Activated CD8-positive, alpha-beta memory T cell treated with anti-CD3 and anti-CD28 coated beads for 24 hours (primary cell): ENCODE measurements at regions not wholly inside any gene's neighbourhood (a gene's known extent, or its start where the extent isn't known, plus 50 kb on each side); places are given as distances from the start of the nearest gene placed in this dataset.

Source experiments
- DNase-seq: peaks from one replicate; pipeline ENCODE4 v3.0.0-alpha.2; 2020

DNA sequence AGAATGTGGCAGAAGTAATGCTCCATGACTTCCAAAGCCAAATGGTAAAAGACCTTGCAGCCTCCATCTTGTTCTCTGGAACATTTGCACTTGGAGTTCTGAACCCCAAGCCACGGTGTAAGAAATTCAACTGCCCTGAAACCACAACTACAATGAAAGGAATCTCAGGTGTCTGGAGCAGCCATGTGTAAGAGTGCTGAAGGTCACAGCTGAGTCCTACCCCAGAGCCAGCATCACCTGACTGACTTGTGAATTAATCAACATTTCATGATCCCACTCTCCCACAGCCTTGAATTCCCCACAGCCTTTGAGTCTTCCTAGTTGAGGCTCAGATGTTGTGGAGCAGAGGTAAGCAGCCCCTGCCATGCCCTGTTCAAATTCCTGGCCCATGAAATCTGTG, 192.8 kb upstream of the CAMK1G start:
- DNase-seq, result no peak

- no peak for DNase-seq
Measured at GRCh38 chr1:209391792-209392191, 191.7 kb upstream of the CAMK1G start.

- DNase-seq, result no peak
Measured at GRCh38 chr1:209395169-209395568, 188.3 kb upstream of the CAMK1G start.

DNA sequence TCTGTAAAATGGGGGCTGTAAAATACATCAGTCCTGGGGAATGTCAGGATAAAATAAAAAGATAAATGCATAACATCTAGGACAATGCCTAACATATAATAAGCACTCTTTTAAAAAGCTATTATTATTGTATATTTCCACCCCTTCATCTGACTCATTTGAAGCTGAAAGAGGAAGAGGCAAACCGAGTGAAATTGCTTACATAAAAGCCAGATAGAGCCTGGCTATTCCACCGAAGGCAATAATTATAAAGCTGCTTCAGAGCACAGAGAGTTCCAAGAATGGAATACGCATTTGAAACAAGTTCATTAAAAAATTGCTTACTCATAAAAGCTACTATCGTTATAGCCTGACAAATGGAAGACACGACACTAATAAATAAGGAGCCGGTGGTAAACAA, 186.1 kb upstream of the CAMK1G start:
- no peak for DNase-seq

DNA sequence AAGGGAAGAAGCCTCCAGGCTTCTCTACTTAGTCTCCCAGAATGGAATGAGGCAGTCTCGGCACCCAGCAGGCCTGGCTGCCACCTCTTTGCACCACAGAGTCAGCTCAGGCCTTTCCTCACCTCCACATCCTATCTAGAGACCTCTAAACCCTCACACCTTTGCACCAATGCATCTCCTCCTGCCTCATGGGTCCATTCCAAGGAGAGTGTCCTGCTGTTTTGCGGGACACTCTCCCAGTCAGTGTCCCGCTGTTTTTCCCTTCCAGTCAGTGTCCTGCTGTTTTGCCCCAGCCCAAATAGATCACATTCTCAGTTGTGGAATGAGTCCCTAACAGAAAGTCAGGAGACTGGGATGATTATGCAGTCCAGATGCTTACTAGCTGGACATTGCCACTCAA, 185.6 kb upstream of the CAMK1G start:
- no peak for DNase-seq

GRCh38 chr1:209398313-209398991, 185.1 kb upstream of the CAMK1G start:
- no peak for DNase-seq

- DNase-seq, result no peak
Measured at GRCh38 chr1:209399800-209400199, 183.7 kb upstream of the CAMK1G start.

GRCh38 chr1:209400351-209401220, 182.9 kb upstream of the CAMK1G start:
- no peak for DNase-seq

- no peak for DNase-seq
Measured at GRCh38 chr1:209402697-209403096, 180.8 kb upstream of the CAMK1G start.

GRCh38 chr1:209403921-209404320, 179.6 kb upstream of the CAMK1G start:
- no peak for DNase-seq

- no peak for DNase-seq
Measured at GRCh38 chr1:209404577-209404976, 178.9 kb upstream of the CAMK1G start.

- DNase-seq, result no peak
Measured at GRCh38 chr1:209405183-209405814, 178.2 kb upstream of the CAMK1G start.

- DNase-seq, result no peak
Measured at GRCh38 chr1:209406168-209406567, 177.3 kb upstream of the CAMK1G start.

GRCh38 chr1:209406595-209406994, 176.9 kb upstream of the CAMK1G start:
- no peak for DNase-seq

DNA sequence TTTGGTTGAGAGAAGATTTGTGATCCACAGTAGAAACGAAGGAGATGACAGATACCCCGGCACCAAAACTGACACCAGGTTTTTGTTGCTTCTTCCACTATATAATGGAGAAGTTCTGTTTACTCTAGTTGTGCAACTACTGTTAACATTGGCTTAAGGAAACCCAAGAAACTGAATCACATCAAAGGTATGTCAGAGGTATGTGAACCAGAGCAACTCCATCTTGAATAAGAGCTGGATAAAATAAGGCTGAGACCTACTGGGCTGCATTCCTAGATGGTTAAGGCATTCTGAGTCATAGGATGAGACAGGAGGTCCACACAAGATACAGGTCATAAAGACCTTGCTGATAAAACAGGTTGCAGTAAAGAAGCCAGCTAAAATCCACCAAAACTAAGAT, 173.7 kb upstream of the CAMK1G start:
- DNase-seq, result no peak

DNA sequence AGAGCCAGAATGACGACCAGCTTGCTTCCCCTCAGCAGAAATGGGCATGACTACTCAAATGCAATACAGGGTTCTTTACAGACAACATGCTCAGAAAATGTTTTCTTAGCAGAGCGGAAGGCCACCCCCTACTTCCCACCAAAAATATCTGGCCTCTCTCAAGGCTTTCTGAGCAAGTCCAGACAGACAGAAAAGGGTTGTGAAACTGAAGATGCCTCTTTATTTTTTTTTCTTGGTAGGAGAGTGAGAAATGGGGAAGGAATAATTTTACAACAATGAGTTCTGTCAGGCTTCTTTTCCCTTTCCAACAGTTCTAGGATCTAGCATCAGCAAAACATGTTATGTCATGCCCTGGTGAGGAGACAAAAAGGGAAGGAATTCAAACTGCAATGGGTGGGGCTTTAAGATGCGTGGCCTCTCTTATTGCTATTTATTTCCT, 172.0 kb upstream of the CAMK1G start:
- DNase-seq, result no peak

GRCh38 chr1:209412036-209412435, 171.5 kb upstream of the CAMK1G start:
- DNase-seq, result no peak

DNA sequence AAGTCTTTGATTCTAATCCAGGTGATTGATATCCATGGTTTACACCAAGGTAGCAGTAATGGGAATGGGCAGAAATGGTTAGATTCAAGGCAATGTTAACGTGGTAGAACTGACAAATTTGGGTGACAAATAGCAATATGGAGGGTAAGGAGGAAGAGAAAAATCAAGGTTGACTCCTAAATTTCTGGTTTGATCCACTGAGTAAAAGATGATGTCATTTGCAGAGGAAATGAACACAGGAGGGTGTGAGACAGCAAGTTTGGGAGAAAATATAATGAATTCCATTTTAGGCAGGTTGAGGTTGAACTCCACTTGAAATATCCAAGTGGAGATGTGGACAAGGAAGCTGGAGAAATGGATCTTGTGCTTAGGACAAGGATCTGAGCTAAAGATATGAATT, 170.9 kb upstream of the CAMK1G start:
- DNase-seq, result no peak

DNA sequence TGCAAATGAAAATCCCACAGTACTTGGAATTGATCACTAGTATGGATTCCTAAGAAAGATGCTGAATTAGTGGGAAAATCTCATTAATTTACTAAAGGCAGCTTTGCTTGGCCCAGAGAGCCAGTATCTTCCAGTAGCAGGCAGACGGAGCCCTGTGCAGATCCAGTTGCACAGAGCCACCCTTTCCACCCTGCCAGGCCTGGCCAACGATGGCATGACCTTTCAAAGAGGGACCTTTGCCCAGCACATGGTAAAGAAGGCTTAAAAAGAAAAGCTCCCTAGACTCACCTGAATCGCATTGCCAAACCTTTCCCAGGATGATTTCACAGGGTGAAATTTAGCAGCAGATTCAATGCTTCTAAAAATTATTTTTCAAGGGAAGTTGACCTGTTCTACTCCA, 170.5 kb upstream of the CAMK1G start:
- DNase-seq, result no peak

DNA sequence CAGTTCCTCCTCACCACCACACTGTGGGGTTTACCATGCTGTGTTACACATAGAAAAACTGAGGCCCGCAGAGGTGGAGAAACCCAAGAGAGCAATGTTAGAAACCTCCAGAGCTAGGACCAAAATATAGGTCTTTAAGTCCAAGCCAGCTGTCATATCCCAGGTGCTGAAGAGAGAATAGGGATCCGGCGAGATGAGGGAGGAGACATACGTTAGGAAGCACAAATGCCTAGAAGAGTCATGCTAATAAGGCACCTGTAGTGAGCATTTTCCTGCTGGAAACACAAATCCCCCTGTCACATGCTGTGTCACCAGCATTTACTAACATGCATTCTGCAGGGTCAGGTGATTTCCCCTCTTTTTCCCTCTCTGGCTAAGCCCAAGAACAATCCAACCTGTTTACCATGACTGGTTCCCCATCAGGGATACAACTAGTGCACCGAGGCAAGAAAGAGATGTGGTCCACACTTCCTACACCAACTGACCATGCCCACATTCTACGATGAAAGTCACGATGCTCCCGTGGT, 168.6 kb upstream of the CAMK1G start:
- DNase-seq, result no peak

- no peak for DNase-seq
Measured at GRCh38 chr1:209416039-209416438, 167.5 kb upstream of the CAMK1G start.

DNA sequence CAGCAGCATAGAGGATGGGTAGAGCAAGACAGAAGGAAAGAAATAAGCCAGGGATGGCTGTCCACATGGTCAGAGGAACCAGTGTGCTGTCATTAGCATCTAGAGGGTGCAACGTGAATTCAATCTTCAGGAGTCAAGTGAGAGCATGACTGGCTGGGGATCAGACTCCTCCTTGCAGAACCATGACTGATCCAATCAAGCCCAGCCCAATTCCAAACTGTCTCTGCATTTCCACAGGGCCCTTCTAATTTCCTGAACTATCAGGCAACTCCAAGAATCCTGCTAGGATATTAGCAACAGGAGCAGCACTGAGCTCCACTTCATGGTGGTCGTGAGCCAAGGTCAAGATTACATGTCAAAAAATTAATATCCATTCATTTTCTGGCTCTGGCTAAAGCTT, 166.8 kb upstream of the CAMK1G start:
- no peak for DNase-seq

DNA sequence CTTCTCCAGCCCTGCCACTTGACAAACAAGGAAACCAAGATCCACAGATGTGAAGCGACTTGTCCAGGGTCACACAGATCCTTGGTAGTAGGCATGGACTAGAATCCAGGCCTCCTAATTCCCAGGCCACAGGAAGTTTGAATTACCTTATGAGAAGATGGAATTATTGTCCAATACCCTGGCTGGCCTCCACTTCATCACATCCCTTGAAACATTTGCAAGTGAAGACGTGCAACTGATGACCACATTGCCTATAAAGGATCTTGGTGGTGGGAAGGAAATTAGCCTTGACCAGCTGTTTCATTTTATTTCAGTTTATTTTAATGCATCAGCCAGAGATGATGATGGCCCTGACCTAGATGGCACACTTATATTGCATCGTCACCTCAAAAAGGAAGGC, 165.8 kb upstream of the CAMK1G start:
- no peak for DNase-seq

- no peak for DNase-seq
Measured at GRCh38 chr1:209420276-209420675, 163.2 kb upstream of the CAMK1G start.
